Stimulated activated CD4-positive, alpha-beta T cell treated with anti-CD3 and anti-CD28 coated beads, TNF-alpha, amount 100 ng/mL, for 24 hours (primary cell): ENCODE measurements at regions not wholly inside any gene's neighbourhood (a gene's known extent, or its start where the extent isn't known, plus 50 kb on each side); places are given as distances from the start of the nearest gene placed in this dataset.

Experiments used
- DNase-seq, 3 experiments: peaks; one replicate each; pipeline ENCODE4 v3.0.0-alpha.2; 2020; ENCODE audit warnings: low read depth in 3 of 3

DNA sequence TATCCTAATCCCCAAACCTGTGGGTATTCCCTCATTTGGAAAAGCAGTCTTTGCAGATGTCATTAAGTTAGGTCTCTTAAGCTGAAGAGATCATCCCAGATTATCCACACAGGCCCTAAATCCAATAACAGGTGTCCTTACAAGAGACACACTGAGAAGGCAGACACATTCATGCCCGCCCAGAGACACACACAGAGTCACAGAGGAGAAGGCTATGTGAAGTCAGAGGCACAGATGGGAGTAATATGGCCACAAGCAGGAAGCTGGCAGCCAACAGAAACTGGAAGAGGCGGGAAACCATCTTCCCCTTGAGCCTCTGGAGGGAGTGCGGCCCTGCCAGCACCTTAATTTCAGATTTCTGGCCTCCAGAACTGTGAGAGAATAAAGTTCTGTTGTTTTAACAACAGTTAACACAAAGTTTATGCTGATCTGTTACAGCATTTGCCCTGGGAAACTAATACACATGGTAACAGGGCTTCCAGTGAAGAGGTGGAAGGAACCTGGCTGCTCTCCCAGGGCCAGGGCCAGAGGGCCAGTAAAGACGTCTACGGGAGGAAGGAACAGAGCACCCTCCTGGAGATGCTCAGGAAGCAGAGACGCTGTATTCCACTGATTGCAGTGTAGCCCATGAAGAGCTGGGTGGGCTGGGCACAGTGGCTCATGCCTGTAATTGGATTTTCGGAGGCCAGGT lies 217.5 kb downstream of the GLI2 start:
- DNase-seq, result no peak

DNA sequence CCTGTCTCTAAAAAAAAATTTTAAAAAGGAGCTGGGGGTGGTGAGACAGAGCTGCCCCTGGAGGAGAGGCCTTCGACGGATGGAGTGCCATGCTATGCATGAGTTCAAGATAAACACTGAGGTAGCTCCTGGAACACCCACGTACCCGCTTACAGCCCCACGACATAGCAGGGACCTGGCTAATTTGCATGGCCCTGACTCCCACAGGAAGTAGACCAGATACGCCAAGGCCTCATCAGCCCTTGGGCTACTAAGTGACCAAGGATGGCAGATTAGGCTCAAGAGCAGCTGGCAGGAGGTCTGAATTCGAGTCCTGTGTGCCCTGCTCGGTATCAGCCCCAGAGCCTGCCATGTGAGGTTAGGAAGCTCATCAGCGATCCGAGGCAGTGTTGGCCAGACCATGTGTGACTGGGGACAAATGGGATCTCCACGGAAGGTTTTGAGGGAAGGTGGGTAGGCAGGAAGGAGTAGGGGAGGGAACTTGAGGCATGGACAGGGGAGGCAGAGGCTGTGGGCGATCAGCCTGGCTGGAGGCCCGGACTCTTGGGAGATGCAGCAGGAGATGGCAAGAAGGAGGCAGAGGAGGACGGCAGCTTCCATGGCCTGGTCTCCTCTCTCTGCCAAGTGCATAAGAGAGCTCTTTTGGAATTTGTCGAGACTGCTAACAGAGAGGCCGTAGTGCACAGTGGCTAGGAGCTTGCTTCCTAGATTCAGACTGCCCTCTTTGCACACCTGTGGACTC lies 218.3 kb downstream of the GLI2 start:
- no peak for DNase-seq

- no peak for DNase-seq
These were observed 219.3 kb downstream of the GLI2 start for GRCh38 chr2:120954939-120955338.

DNA sequence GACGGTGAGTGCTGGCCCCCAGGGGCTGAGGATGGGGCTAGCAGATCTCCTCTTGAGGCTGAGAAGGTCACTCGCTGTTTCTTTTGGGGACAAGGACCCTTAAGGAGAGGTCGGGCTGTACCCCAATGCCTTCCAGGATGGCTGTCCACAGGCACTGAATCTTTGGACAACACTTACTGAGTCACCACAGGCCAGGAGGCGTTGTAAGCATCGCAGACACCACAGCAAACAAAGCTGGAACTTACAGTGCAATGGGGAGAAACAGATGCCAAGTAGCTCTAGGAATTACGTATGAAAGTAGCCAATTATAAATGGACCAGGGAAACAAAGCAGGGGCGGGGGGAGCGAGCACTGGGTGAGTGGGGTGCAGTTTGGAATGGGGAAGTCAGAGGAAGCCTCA lies 219.8 kb downstream of the GLI2 start:
- no peak for DNase-seq

- DNase-seq, result no peak
These were observed 221.0 kb downstream of the GLI2 start for GRCh38 chr2:120956486-120957156.

- no peak for DNase-seq
These were observed 222.2 kb downstream of the GLI2 start for GRCh38 chr2:120957905-120958304.

- no peak for DNase-seq
These were observed 223.1 kb downstream of the GLI2 start for GRCh38 chr2:120958623-120959366.

- no peak for DNase-seq
These were observed 223.8 kb downstream of the GLI2 start for GRCh38 chr2:120959426-120959825.

DNA sequence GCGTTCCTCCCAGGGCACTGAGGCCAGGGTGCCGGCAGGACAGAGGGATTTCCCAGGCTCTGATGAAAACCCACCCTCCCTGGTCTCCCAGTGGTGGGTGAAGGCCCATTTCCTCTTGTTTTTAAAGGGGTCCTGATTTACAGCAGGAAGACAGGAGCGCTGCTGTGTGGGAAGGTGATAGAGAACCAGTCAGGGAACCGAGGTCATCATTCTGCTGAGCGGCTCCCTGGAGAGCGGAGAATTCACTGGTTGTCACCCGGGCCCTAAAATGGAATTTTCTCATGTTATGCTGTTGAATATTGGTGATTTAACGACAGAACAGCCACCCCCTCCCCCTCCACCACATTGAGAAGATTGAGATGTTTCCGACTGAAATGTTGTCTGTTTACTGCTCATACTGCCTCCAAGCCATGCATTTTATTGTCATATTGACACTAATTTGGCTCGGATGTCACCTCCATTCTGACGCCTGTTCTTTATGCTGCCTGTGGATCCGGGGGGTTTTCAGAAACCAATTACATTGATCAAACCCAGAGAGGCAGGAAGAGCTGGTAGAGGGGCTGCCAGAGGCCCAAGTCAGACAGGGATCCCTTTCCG lies 225.2 kb downstream of the GLI2 start:
- no peak for DNase-seq

DNA sequence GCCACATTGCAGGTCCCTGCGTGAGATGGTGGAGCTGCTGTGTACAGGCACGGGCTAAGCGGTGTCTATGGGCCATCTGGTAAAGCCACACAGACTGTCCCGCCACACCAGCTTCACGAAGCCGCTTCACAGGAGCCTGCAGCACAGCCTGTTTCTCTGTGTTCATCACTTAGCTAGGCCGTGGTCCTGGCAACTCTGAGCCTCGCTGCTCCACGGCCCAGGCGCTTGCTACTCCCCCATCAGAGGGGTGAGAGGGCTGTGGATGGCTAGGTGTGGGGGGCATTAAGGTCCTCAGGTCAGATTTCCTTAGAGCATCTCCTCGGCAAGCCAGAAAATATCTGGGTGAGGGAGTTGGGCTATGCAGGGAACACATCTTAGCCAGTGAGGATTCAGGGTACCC lies 225.7 kb downstream of the GLI2 start:
- DNase-seq, result no peak

DNA sequence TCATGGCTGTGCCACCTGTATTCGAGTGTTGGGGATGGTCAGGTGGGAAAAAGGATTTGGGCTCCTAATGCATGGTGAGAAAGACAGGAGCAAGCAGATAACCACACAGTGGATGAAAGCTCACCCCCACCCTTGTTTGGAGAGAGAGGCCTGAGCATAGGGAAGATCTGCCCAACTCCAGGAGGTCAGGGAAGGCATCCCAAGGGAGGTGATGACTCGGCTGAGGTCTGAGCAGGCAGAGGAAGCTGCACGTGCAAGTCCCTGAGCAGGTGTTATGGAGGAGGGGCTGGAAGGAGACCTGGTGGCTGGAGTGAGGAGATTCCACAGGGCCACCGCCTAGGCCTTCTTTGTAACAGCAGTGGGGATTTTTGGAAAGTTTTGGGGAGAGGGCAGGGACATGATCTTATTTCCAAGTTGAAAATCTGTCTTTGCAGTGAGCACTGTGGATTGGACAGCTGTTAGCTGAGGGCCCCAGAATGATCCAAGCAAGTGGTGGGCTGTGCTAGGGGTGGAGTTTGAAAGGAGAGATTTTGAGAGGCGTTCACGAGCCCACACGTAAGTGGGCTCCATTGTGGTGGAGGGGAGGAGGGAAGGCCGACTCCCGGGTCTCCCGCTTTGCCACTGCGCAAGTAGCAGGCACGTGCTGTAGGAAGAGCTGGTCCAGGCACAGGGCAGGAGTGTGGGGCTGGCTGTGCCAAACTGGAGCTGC lies 228.5 kb downstream of the GLI2 start:
- DNase-seq, result no peak

- no peak for DNase-seq
These were observed 229.2 kb downstream of the GLI2 start for GRCh38 chr2:120964819-120965218.

DNA sequence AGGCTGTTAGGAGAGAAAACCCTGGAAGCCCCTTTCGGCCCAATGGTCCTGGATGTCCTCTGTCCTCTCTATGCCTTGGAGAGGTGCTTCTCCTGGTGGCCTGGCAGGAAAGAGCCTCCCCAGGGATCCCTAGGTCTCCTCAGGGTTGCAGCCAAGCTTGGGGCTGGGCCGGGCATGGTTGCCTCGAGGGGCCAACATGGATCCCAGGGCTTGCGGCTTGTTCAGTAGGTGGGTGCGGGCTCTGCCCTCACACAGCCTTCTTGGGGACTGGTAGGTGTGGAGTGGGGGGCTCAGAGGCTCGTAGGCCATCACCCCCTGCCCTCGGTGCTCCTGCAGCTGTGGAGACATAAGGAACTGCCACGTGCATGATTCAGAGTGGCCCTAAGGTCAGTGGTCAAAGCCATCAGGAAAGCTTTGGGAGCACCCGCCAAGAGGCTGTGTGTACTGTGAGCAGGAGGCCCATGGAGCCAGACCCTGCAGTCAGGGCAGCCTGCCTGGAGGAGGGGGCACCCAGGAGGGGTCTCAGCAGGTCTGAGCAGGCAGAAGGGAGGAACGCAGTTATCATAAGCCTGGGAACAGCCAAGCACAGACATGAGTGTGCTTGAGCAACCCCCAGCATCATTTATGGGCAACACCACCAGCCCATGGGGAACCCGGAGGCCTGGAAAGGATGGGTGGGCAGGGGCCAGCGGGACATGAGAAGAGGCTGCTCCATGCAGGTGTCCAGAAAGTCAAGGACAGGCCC lies 231.0 kb downstream of the GLI2 start:
- no peak for DNase-seq

GRCh38 chr2:120968307-120969015 lies 232.8 kb downstream of the GLI2 start:
- no peak for DNase-seq

GRCh38 chr2:120969613-120970355 lies 234.1 kb downstream of the GLI2 start:
- DNase-seq, result no peak

DNA sequence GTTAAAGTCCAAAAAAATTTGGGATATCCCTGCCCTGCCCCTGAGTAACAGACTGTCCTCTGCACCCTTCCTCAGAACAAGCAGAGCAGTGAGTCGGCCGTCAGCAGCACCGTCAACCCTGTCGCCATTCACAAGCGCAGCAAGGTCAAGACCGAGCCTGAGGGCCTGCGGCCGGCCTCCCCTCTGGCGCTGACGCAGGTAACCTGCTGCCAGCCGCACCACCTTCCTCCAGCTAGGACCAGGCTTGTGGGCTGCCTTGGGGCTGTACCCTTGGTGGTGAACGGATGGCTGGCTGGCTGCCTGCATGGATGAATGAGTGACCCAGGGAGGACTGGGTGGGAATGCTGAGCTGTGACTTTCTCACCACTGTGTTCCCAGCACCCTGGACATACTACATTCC lies 236.2 kb downstream of the GLI2 start:
- DNase-seq, result no peak

- DNase-seq, result no peak
These were observed 236.6 kb downstream of the GLI2 start for GRCh38 chr2:120972286-120972685.

DNA sequence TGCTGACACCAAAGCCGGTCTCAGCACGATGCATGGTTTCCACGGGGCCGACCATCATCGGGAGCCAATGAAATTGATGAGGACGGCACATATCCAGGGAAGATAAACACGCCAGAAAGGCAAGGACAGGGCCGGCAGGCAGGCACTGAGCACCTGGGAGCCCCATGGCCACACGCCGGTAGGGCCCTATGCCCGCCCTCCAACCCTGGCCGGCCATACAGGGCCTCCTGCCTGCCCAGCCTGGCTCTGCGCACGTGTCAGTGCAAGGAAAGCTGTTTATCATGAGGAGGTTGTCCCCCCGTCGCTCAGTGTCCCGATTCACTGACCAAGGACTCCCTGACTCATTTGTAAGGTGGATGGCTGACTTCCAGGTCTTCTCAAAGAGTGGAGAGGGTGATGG lies 237.5 kb downstream of the GLI2 start:
- no peak for DNase-seq

- DNase-seq, result no peak
These were observed 239.3 kb downstream of the GLI2 start for GRCh38 chr2:120974950-120975349.
